HG02884 (cell line): ENCODE measurements at regions not wholly inside any gene's neighbourhood (a gene's known extent, or its start where the extent isn't known, plus 50 kb on each side); places are given as distances from the start of the nearest gene placed in this dataset.
"Not testable (repeated sequence)": the region's sequence is repeated elsewhere in the genome, so short reads cannot be mapped to it uniquely, and the experiment has no call there.

Experiments
- ATAC-seq: cut with Tn5 transposase; IDR thresholded peaks from one replicate; pipeline ENCODE4 v1.9.1; 2021; ENCODE audit warnings: mild to moderate bottlenecking, moderate library complexity; ENCODE audit not compliant: unreplicated experiment

DNA sequence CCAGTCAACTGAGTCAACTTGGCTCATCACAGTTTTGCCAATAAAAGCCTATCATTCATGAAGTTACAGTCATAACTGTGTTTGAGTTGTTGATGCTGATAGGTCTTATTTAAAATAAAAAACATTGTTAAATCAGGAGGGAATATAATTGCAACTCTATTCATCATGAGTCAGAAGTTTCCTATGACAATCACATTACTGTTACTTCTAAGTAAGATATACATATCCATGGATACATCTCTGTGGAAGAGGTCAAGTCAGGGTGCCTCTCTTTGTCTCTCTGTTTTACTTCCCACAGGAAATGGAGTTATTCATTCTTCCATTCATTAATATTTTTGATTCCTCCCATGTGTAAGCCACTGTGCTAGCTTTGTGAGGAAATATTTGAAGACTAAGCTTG, 2015.4 kb upstream of the WWC1 start:
- ATAC-seq = no peak

DNA sequence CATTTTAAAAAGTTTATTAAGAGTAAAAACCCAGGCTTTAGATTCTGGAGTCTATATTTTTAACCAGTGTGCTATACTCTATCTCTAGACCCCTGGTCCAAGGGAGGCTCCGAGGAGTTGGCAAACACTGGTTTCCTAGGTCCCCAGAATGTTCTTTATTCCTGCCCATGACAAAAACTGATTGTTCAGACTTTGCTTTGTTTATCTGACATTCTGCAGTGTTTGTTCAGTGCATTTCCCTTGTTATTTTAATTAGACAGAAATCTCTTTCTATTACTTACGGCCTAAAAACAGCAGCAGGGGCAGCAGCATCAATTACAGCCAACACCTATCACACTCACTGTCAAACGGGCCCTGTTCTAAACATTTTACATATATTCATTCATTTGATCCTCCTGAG, 2011.6 kb upstream of the WWC1 start:
- ATAC-seq = no peak

DNA sequence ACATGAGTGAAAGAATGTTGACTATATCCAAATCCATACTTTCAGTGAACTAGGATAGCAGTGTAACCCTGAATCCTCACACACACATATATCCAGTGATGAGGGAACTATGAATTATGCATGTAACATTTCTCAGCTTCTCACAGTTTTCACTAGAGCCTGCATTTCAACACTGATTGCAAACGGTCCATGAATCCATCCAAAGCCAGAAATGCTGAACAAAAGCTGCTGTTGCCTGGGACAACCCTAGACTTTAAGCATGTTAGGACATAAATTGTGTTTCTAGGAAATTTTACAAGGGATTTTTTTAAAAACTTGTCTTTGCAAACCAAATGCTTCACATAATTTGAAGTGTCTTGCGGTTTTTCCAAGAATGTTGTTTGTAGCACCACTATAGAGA, 2010.0 kb upstream of the WWC1 start:
- ATAC-seq = no peak

DNA sequence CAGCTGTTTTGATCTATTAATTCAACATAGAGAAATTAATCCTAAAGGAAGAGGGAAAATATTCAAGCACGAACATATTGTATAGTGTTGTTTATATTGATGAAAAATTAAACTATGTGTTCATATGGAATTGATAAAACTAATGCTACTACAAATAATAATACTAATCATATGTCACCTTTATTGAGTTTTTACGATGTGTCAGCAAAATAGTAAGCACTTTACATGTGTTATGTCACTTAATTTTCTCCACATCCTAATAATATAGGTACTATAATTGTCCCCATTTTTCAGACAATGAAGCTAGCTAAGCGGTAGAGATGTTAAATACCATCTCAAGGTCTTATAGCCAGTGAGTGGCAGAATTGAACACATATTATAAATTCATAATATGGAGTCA, 2008.5 kb upstream of the WWC1 start:
- ATAC-seq = no peak

DNA sequence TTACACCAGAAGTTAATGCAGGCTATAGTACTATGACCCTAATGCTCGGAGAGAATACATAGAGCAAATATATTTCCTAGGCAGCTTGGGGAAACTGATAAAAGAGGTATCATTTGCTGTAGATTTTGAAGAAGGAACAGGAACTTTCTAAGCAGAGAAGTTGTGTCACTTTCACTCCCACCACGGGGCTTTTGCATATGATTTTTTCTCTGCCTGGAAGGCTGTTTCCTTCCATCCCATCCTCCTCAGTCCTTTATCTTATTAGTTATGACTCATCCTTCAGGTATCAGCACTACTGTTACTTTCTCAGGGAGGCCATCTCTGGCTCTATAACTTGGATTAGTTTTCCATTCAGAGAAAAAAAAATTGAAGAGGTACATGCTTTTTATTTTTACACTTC, 2006.1 kb upstream of the WWC1 start:
- ATAC-seq = no peak

DNA sequence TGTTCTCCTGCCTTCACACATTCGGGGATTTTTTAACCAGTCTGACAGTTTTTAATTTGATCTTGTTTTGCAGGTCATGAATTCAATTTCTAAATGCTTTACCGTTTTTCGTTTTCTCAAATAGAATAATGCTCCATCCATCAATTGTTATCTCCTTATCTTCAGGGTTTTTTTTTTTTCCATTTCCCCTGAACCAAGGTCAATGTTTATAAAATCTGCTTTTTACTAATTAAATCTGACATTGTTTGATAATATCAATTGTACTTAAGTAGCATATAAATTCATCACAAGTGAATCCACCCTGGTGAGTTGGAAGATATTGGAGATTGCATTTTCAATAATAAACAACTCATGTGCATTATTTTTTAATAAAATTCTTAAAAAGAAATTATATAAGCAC, 2004.6 kb upstream of the WWC1 start:
- no peak for ATAC-seq

DNA sequence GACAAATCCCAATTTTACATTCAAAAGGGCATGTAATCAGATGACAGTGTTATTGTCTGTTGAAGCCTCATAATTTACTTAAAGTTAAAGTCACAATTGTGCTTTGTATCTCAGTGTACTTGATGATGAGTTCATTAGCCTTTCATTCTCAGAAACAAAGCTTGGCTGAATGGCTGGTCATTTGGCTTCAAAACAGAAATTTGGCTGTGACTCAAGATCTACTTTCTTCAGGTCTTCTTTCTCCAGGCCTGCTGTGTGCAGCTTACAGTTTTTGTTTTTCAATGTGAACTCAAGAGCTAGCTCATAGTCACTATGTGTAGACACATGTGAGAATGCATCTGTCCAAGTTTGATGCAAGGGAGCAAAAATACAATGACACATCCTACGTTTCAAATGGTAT, 2003.6 kb upstream of the WWC1 start:
- no peak for ATAC-seq

DNA sequence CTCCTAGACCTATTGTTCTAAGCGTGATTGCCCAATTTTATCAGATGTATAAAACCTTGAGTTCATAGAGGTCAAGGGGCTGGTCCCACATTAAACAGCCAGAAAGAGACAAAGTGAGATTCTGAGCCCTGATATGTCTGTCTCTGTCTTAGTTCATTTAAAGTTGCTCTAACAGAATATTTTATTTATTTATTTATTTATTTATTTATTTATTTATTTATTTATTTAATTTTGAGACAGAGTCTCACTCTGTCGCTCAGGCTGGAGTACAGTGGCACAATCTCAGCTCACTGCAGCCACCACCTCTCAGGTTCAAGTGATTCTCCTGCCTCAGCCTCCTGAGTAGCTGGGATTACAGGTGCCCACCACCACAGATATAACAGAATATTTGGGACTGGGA, 1999.6 kb upstream of the WWC1 start:
- not testable (repeated sequence) for ATAC-seq

DNA sequence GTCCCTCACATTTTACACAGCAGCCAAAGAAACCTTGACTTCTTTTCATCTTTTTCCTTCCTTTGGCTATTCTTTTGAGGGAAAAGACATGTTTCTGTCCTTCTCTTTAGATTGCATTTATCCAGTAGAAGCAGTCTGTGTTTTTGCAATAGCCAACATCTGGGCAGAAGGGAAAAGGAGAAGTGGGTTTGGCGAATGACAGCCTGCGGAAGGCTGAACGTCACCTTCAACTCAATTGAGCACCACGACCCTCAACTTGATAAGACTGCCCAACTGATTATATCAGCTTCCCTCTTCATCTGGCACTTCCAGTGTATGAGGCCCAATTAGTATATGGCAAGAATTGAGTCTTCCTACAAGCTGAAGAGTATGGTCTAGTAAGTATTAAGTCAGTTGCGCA, 1997.6 kb upstream of the WWC1 start:
- no peak for ATAC-seq

DNA sequence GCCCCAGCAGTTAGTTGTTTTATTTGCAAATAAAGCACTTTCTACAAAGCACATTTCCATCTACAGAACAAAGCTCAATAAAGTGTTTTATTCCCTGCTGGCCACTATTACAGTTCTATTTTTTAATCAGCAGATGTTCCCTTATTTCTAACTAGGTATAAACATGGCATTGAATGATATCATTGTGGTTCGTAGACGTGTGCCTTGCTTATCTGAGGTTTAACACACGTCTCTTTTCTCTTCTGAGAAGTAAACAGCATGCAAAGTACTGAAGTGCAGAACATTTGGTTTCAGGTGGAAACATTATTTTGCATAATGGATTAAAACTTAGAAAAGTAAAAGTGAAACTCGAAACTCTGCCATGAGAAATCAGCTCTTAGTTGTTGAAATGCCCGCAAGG, 1989.3 kb upstream of the WWC1 start:
- no peak for ATAC-seq

DNA sequence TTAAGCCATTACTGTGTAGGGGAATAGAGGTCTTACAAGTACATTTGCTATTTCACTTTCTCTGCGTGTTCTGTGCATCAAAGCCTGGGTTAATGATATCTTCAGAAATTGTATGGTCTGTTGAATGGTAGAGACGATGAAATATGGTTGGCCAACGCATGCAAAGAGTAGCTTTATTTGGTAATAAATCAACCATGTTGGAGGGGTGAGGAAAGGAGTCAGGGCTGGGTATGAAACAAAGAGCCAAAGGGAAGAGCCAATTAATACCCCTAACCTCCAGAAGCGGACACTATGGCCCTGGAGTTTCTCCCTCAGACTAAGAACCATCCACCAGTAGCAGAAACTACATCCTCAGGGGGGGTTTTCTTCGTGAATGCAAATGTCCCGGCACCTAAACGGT, 1974.0 kb upstream of the WWC1 start:
- no peak for ATAC-seq

DNA sequence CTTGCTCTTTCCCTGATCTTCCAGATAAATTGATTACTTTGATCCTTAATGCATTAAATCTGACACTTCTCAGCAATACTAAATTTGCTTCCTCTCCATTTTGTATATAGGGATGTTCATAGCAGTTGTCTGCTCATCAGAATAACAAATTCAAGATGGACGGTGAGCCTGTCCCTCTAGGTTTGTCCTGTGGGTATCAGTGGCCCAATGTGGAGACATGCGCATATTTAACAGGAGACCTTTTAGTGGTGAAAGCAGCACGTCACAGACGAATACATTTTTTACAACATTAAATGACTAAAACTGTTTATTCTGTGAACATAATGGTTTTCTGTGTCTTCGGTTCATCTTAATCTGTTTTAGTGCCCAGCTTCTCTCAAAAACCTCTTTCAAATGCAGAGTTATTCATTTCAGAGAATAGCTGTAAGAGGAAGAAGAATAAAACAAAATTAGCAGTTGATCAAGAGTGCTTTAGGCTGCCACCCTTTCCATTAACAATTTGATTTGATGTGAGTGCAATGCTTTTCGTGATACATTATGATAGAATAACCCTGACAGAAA, 1970.4 kb upstream of the WWC1 start:
- ATAC-seq = no peak

DNA sequence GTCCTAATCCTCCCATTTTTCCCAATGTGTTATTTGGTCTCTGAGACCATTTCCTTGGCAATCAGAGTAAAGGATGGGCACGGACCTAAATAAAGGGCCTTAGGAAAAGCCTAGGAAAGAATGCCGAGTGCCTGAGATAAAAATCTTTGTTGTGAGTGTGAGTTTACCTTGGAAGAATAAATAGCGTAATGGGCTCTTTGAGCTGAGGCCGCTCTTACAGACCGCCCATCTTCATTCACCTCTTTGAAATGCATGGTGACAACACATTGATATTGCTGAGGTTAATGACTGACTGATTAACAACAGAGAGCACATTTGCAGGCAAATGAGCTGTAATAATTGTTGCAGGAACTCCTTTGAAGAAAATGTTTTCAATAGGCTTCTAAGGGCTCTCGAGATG, 1967.1 kb upstream of the WWC1 start:
- ATAC-seq = no peak

DNA sequence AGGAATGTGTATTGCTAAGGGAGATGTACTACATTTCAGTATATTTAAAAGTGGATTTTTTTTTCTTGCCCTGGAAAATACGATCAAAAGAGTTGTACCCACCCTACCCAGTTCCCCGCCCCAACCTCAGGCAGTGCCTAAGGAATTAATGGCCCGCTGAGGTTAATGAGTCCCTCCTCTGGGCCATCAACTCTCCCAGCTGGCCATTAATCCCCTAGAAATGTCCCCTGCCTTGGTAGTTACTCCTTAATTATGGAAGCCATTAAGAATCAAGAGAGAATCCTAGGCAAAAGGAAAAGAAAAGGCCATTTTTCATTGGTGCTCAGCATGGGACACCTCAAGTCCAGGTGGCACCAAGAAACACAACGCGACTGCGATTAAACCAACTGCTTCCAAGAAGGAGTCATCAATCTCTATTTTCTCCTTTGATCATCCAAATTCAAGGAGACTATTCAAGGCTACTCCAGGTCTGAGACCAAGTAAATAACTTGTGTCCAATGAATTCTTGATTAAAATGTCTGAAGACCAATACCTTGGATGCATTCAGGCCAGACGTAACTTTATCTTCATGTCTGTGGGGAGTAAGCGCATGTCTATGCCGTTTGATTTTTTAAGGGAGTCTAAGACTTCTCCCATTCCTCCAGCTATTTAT, 1962.2 kb upstream of the WWC1 start:
- ATAC-seq = no peak

DNA sequence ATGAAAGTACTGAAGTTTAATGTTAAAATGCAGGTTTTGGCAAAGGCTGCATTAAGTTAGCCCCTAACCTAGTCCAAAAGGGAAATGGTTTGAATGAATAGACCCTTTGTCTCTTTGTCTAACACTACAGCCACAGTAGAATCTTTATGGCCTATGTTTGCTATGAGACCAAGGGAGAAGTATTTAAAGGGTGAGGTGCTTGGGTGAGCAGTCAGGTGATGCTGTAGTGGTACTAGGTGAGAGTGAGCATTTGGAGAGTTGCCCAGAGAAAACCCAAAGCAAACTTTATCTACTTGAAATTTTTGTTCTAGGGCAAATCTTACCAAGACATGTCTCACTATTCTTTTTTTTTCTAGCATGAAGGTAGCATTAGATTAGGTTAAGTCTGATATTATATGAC, 1961.4 kb upstream of the WWC1 start:
- ATAC-seq = no peak

DNA sequence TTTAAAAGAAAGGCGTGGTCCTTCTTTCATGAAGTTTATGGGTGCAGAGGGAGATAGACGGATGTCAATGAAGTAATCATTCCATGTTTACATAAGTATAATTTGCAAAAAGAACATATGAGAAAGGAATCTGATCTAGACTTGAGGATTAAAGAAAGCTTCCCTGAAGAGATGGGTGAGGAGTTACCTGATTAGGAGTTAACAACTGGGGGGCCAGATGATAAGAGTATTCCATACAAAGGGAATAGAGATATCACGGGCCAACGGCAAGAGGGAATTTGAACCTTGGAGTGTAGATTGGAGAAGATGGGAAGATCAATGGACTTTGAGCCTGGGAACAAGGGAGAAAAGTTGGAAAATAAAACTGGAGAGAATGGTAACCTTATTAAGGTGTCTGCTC, 1959.9 kb upstream of the WWC1 start:
- ATAC-seq = no peak

DNA sequence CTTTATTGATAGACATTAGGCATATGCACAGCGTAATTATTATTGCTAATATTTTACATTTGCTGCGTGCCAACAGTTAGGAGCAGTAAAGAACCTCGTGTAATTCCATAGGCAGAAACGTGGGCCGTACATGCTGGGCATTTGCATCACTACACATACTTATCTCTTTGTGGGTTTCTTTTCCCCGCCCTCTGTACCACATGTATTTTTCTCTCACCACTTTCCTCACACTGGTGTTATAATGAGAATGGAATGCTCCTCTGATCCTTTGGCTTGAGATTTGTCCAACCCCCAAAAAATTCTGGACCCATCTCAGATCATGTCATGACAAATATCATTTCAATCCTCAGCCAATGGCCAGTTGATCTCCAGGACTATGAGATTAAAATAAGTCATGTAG, 1952.6 kb upstream of the WWC1 start:
- ATAC-seq = no peak

DNA sequence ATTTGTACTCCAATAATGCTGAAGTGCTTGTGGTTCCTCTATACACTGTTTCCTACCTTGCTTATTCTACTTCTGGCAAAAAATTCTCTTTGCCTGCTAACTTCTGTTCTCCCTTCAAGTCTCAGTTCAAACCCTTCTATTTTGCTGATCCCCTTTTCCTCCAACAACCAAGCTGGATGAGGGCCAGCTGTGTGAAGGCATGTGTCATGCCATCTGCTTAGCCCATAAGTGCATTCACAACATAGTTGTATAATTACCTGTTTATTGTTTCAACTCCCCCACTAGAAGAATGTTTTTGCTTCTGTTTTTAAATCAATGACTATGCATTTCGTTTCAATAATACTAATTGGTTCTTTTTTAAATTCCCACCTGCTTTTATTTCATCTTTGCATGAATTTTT, 1951.4 kb upstream of the WWC1 start:
- ATAC-seq = no peak

DNA sequence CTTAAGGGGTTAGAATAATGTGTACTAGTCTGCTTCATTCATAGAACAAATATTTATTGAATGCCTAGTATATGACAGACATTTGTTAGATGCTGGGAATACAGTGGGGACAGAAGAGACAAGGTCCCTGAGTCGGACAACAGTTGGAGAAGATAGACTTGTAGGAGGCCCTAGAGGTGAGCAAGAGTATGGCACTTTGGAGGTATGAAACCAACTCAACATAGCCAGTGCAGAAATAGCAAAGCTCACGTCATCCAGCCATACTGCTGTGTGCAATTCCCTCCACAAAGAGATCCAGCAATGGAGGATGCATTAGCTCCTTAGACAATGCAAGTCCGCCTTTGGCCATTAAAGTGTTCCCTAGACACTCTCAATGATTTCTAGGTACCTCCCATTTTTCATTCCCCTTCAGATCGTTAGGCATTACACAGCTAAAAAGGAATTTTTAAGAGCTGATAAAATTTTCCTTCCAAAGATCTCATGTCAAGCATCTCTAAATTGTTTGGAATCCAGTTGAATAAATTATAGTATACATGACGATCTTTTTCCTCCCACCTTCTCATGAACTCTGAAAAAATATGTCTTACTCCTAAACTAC, 1949.6 kb upstream of the WWC1 start:
- no peak for ATAC-seq

DNA sequence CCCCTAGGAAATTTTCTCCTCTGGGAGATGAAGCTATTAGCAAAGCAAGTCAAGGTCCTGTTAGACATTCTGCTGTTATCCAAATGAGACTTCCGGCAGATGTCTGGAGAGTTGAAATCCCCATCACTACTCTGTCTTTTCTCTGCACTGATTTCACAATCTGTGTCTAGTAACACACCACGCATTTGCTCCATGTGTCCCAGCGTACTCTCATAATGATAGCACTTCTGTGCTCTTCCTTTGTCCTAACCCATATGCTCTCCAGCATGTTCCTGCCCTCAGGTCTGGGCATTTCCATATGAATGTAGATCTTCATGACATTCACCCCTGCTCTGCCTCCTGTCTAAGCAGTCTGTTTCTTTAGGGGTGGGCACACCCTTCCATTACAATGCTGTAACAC, 1949.0 kb upstream of the WWC1 start:
- ATAC-seq = no peak

DNA sequence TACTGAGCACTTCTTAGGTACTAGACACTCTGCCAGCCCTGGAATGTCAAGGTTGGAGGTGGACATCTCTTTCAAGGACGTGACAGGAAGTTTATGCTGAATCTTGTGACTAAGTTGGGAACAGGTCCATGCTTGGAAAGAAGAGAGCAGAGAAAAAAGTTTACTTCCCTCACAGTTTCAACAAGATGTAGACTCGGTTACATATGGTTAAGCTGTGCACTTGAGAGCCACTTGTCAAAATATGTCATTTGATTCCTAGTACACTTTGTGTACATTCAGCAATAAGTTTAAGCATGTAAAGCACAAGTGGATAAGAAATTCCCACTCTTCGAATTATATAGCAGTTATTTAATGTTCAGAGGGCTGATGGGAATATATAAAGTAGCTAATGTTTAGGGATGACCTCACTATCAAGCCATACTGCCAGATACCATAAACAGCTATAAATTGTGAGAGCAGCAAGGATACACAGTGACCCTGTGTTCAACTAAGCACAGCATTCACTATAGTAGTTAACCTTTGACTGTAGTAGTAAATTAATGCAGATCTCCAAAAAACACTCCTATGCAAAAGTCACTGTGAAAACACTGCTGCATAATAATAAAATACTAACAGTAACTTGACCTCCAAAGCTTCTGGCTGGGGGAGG, 1944.6 kb upstream of the WWC1 start:
- no peak for ATAC-seq

DNA sequence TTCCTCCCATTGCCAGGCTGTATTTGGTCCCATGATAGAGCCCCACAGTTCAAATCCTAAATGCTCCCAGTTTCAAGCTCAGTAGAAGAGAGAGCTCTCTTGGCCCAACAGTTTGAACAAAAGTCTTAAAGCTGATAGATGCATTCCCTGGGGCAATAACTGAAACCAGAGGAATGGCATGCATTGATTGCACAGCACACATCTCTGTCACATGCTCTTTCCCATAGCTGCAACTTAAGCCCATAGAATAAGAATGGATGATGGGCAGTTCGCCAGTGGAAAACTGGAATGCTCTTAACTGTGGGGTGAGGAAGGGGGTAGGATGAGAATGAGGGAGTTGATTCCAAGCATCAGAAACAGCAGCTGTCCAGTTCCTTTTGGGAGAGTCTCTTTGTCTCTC, 1942.4 kb upstream of the WWC1 start:
- ATAC-seq = no peak
